RWPE1 (cell line): ENCODE measurements at regions not wholly inside any gene's neighbourhood (a gene's known extent, or its start where the extent isn't known, plus 50 kb on each side); places are given as distances from the start of the nearest gene placed in this dataset.

Experiments used
- CTCF ChIA-PET: fragments of 350-600 bp; sonication (Branson Sonifier 250); formaldehyde crosslinking; extraction: SDS; loops from one replicate; lab custom pipeline; 2021; lab: Yijun Ruan, JAX
- POLR2A ChIA-PET: fragments of 400-600 bp; formaldehyde crosslinking; extraction: SDS; loops from one replicate; lab custom pipeline; 2020; ENCODE audit warnings: antibody characterized with exemption; ENCODE audit not compliant: low non-redundant PET; lab: Yijun Ruan, JAX
- DNase-seq: peaks from one replicate; pipeline ENCODE4 v3.0.0; 2012; ENCODE audit warnings: low spot score
- H3K27ac ChIP-seq: fragments of 450-650 bp; 2 replicates; pipeline ENCODE4 v1.5.1; 2017
- CTCF ChIP-seq: fragments of 450-650 bp; conservative IDR thresholded peaks from 2 replicates; pipeline ENCODE4 v1.5.1; 2017; ENCODE audit warnings: low read depth, mild to moderate bottlenecking

- ChIA-PET POLR2A (no interaction called here), CTCF (interaction anchor here (0.6 to 0.7 kb wide), 3 partner anchors 32 to 441 kb away, joined by 3 to 6 read pairs (median 3); no protein-coding TSS in a partner anchor)
- no peak for DNase-seq
- TF ChIP-seq CTCF, result no peak
- H3K27ac ChIP-seq, result no peak overlapping the region
Measured at GRCh38 chr5:86095092-86095491, 522.6 kb upstream of the COX7C start.

- H3K27ac ChIP-seq, result no peak overlapping the region
- CTCF ChIA-PET, result no interaction called here
- no peak for TF ChIP-seq CTCF
- no peak for DNase-seq
- POLR2A ChIA-PET, result no interaction called here
Measured at GRCh38 chr5:86101966-86102365, 515.8 kb upstream of the COX7C start.

GRCh38 chr5:86108825-86109224 lies 508.9 kb upstream of the COX7C start:
- CTCF ChIA-PET, result interaction anchor here (0.6 to 0.7 kb wide), 2 partner anchors 10 to 490 kb away, joined by 3 read pairs; no protein-coding TSS in a partner anchor
- DNase-seq, result no peak
- H3K27ac ChIP-seq, result no peak overlapping the region
- TF ChIP-seq CTCF, result no peak
- POLR2A ChIA-PET, result no interaction called here

GRCh38 chr5:86112249-86112648 lies 505.5 kb upstream of the COX7C start:
- CTCF ChIA-PET, result no interaction called here
- no peak for DNase-seq
- no peak for TF ChIP-seq CTCF
- no peak overlapping the region for H3K27ac ChIP-seq
- POLR2A ChIA-PET, result no interaction called here

- POLR2A ChIA-PET, result no interaction called here
- CTCF ChIA-PET, result no interaction called here
Measured at GRCh38 chr5:86115164-86115563, 502.6 kb upstream of the COX7C start.

GRCh38 chr5:86118542-86118941 lies 499.2 kb upstream of the COX7C start:
- ChIA-PET POLR2A (no interaction called here), CTCF (interaction anchor here (0.6 kb wide), 2 partner anchors 9 to 1574 kb away, joined by 3 read pairs; no protein-coding TSS in a partner anchor)
- peak; percentile 12 for DNase-seq

More at GRCh38 chr5:86115164-86115563, 502.6 kb upstream of the COX7C start:
- DNase-seq, result no peak
- TF ChIP-seq CTCF, result no peak
- no peak overlapping the region for H3K27ac ChIP-seq

More at GRCh38 chr5:86118542-86118941, 499.2 kb upstream of the COX7C start:
- 0 out of 2 replicates have a peak, but pooled peaks have one; percentile 16 for TF ChIP-seq CTCF
- H3K27ac ChIP-seq, result no peak overlapping the region
